ENCODE measurements at regions not wholly inside any gene's neighbourhood (a gene's known extent, or its start where the extent isn't known, plus 50 kb on each side); places are given as distances from the start of the nearest gene placed in this dataset.
A peak's percentile ranks its signal among the peaks of the same experiment; 100 is the strongest.

GRCh38 chr1:232239998-232240397 lies 389.9 kb downstream of the SIPA1L2 start:
- intact Hi-C loops (cut with DNase I) = no loop called here
- H3K36me3 ChIP-seq = no peaks in the 10 kb centered on the region
- H3K4me1 ChIP-seq = no peaks in the 10 kb centered on the region
- peaks cover 0 to 3% (median 0%) of the 10 kb centered on the region in 4 donors for H3K27me3 ChIP-seq
- DNase-seq (ENCODE audit: extremely low spot score) = no peak
- no peaks in the 10 kb centered on the region for H3K9me3 ChIP-seq
- TF ChIP-seq POLR2A (IDR thresholded peaks at IDR 0.05; ENCODE audit: low read depth) = no peak
- no peak for TF ChIP-seq POLR2AphosphoS5 (IDR thresholded peaks at IDR 0.05)
- TF ChIP-seq CTCF (IDR thresholded peaks at IDR 0.05) = no peak
- TF ChIP-seq EP300 (IDR thresholded peaks at IDR 0.05) = no peak
- H3K4me3 ChIP-seq = no peak overlapping the region
- no peak overlapping the region for H3K27ac ChIP-seq (replicated peaks in 1 of 4)
- WGBS = 38% methylated on average over 6 of the region's 6 CpGs

- no peak for DNase-seq (ENCODE audit: extremely low spot score)
- H3K27ac ChIP-seq (replicated peaks in 1 of 4) = no peak overlapping the region
- WGBS = 56% methylated on average over 3 of the region's 3 CpGs
- peaks cover 0 to 3% (median 0%) of the 10 kb centered on the region in 4 donors for H3K27me3 ChIP-seq
- H3K36me3 ChIP-seq = no peaks in the 10 kb centered on the region
- TF ChIP-seq POLR2A (IDR thresholded peaks at IDR 0.05; ENCODE audit: low read depth) (no peak), POLR2AphosphoS5 (IDR thresholded peaks at IDR 0.05) (no peak), EP300 (IDR thresholded peaks at IDR 0.05) (no peak), CTCF (IDR thresholded peaks at IDR 0.05) (no peak)
- H3K4me3 ChIP-seq = no peak overlapping the region
- no peaks in the 10 kb centered on the region for H3K4me1 ChIP-seq
- no peaks in the 10 kb centered on the region for H3K9me3 ChIP-seq
- intact Hi-C loops (cut with DNase I) = no loop called here
Measured at GRCh38 chr1:232239522-232239921, 390.4 kb downstream of the SIPA1L2 start.

- intact Hi-C loops (cut with DNase I) = no loop called here
- H3K36me3 ChIP-seq = no peaks in the 10 kb centered on the region
- H3K4me3 ChIP-seq = no peak overlapping the region
- DNase-seq (ENCODE audit: extremely low spot score) = no peak
- no peaks in the 10 kb centered on the region for H3K9me3 ChIP-seq
- H3K27ac ChIP-seq (replicated peaks in 1 of 4) = no peak overlapping the region
- TF ChIP-seq POLR2A (IDR thresholded peaks at IDR 0.05; ENCODE audit: low read depth) (no peak), CTCF (IDR thresholded peaks at IDR 0.05) (no peak), EP300 (IDR thresholded peaks at IDR 0.05) (no peak), POLR2AphosphoS5 (IDR thresholded peaks at IDR 0.05) (no peak)
- no peaks in the 10 kb centered on the region for H3K4me1 ChIP-seq
- peaks cover 0 to 3% (median 0%) of the 10 kb centered on the region in 4 donors for H3K27me3 ChIP-seq
- 88% methylated on average over 4 of the region's 4 CpGs for WGBS
Measured at GRCh38 chr1:232238009-232238408, 391.9 kb downstream of the SIPA1L2 start.

DNA sequence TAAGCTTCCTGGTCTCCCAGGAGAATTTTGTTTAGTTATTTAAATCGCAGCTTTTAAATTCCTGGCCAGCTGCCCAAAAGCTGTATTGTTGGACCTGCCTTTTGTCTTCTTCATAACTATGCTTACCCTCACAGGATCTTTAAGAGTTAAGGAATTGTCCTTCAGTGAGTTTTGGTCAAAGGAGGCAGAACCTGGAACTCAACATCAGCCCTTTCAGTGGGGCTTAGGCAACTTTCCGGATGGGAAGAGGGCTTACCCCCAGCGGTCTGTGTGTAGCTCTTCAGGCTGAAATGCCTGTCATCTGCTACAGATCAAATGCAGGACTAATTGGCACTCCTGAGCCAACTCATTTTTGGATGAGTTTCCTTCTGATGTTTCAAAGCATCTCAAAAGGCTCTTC lies 402.6 kb downstream of the SIPA1L2 start:
- WGBS = 16% methylated on average over 3 of the region's 3 CpGs
- H3K27ac ChIP-seq (replicated peaks in 1 of 4) = no peak overlapping the region
- no peak overlapping the region for H3K4me3 ChIP-seq
- DNase-seq (ENCODE audit: extremely low spot score) = no peak
- no peaks in the 10 kb centered on the region for H3K27me3 ChIP-seq
- no peak for TF ChIP-seq POLR2AphosphoS5 (IDR thresholded peaks at IDR 0.05)
- TF ChIP-seq CTCF (IDR thresholded peaks at IDR 0.05) = no peak
- TF ChIP-seq EP300 (IDR thresholded peaks at IDR 0.05) = no peak
- no peak for TF ChIP-seq POLR2A (IDR thresholded peaks at IDR 0.05; ENCODE audit: low read depth)
- peaks cover 0 to 14% (median 9%) of the 10 kb centered on the region in 4 donors for H3K4me1 ChIP-seq
- intact Hi-C loops (cut with DNase I) = no loop called here
- no peaks in the 10 kb centered on the region for H3K36me3 ChIP-seq
- H3K9me3 ChIP-seq = no peaks in the 10 kb centered on the region

DNA sequence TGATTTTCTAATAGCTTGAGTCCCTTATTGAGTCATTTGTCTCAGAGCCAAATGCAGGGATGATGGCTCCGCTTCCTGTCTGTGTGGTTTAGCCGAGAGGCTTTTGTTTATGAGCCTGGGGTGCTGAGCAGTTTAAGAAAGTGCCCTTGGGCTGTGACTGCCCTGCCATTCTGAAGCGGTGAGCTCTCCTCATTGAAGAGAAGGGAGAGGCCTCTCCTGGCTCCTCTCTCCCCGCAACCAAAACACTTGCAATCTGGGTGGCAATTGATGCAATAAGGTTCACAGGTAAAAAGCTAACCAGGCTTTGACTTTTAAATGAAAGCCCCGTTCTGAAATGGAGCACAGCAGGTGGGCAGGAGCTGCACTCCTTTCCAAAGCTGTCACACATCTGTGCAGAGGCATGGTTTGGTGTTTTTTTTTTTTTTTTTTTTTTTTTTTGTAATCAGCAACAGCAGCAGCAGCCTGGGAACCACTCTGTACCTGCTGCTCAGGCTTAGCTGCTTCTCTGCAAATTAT lies 403.7 kb downstream of the SIPA1L2 start:
- Histone ChIP-seq H3K9me3 (no peaks in the 10 kb centered on the region), H3K27ac (replicated peaks in 1 of 4) (no peak overlapping the region), H3K4me1 (peaks cover 0 to 14% (median 9%) of the 10 kb centered on the region in 4 donors), H3K36me3 (no peaks in the 10 kb centered on the region), H3K4me3 (no peak overlapping the region), H3K27me3 (no peaks in the 10 kb centered on the region)
- DNase-seq (ENCODE audit: extremely low spot score) = peak; percentile 74
- intact Hi-C loops (cut with DNase I) = no loop called here
- TF ChIP-seq EP300 (IDR thresholded peaks at IDR 0.05) (no peak), POLR2A (IDR thresholded peaks at IDR 0.05; ENCODE audit: low read depth) (no peak), POLR2AphosphoS5 (IDR thresholded peaks at IDR 0.05) (no peak), CTCF (IDR thresholded peaks at IDR 0.05) (no peak)
- WGBS = 61% methylated on average over 5 of the region's 5 CpGs

Measured in esophagus muscularis mucosa (tissue), 4 donors.